GM21390 (cell line): ENCODE measurements at regions not wholly inside any gene's neighbourhood (a gene's known extent, or its start where the extent isn't known, plus 50 kb on each side); places are given as distances from the start of the nearest gene placed in this dataset.

Experiments used
- ATAC-seq: cut with Tn5 transposase; IDR thresholded peaks from one replicate; pipeline ENCODE4 v1.9.1; 2021; ENCODE audit not compliant: unreplicated experiment

GRCh38 chr18:74023220-74023619 lies 124.4 kb downstream of the FBXO15 start:
- ATAC-seq, result no peak

- ATAC-seq, result no peak
Measured at GRCh38 chr18:74019864-74020263, 127.8 kb downstream of the FBXO15 start.

- ATAC-seq, result no peak
Measured at GRCh38 chr18:74013955-74014354, 133.7 kb downstream of the FBXO15 start.

GRCh38 chr18:74012954-74013630 lies 134.5 kb downstream of the FBXO15 start:
- no peak for ATAC-seq

- ATAC-seq, result no peak
Measured at GRCh38 chr18:74006143-74006542, 141.5 kb downstream of the FBXO15 start.

GRCh38 chr18:74005320-74006109 lies 142.1 kb downstream of the FBXO15 start:
- no peak for ATAC-seq

- ATAC-seq, result no peak
Measured at GRCh38 chr18:73992242-73993022, 155.2 kb downstream of the FBXO15 start.

- no peak for ATAC-seq
Measured at GRCh38 chr18:73991570-73991969, 156.1 kb downstream of the FBXO15 start.

- no peak for ATAC-seq
Measured at GRCh38 chr18:73990258-73990657, 157.4 kb downstream of the FBXO15 start.

- no peak for ATAC-seq
Measured at GRCh38 chr18:73987247-73987980, 160.2 kb downstream of the FBXO15 start.

- ATAC-seq, result no peak
Measured at GRCh38 chr18:73986711-73987110, 160.9 kb downstream of the FBXO15 start.

GRCh38 chr18:73985855-73986625 lies 161.6 kb downstream of the FBXO15 start:
- ATAC-seq, result no peak

- ATAC-seq, result no peak
Measured at GRCh38 chr18:73983970-73984369, 163.7 kb downstream of the FBXO15 start.

GRCh38 chr18:73983496-73983895 lies 164.1 kb downstream of the FBXO15 start:
- no peak for ATAC-seq

GRCh38 chr18:73981796-73982195 lies 165.8 kb downstream of the FBXO15 start:
- no peak for ATAC-seq

- ATAC-seq, result no peak
Measured at GRCh38 chr18:73980289-73980979, 167.2 kb downstream of the FBXO15 start.

GRCh38 chr18:73979742-73980141 lies 167.9 kb downstream of the FBXO15 start:
- no peak for ATAC-seq

- ATAC-seq, result no peak
Measured at GRCh38 chr18:73976433-73976832, 171.2 kb downstream of the FBXO15 start.

GRCh38 chr18:73975266-73975665 lies 172.4 kb downstream of the FBXO15 start:
- no peak for ATAC-seq

GRCh38 chr18:73973972-73974371 lies 173.7 kb downstream of the FBXO15 start:
- no peak for ATAC-seq
